ENCODE measurements at regions not wholly inside any gene's neighbourhood (a gene's known extent, or its start where the extent isn't known, plus 50 kb on each side); places are given as distances from the start of the nearest gene placed in this dataset.

DNA sequence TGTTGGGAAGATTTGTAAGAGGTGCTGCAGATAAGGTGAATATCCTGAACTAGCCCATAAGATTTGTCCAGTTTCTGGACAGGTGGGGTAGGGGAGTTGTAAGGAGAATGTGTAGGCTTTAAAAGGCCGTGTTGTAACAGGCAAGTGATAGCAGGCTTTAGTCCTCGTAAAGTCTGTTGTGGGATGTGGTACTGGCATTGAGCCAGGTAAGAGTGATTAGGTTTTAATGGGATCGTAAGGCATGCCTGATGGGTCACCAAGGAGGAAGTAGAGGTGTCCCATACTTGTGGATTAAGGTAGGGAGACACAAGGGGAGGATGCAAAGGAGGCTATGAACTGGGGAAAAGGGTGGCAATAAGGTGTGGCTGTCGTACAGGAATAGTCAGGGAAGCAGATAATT, 256.9 kb upstream of the DKK2 start:
- TF ChIP-seq, protein P1, sequence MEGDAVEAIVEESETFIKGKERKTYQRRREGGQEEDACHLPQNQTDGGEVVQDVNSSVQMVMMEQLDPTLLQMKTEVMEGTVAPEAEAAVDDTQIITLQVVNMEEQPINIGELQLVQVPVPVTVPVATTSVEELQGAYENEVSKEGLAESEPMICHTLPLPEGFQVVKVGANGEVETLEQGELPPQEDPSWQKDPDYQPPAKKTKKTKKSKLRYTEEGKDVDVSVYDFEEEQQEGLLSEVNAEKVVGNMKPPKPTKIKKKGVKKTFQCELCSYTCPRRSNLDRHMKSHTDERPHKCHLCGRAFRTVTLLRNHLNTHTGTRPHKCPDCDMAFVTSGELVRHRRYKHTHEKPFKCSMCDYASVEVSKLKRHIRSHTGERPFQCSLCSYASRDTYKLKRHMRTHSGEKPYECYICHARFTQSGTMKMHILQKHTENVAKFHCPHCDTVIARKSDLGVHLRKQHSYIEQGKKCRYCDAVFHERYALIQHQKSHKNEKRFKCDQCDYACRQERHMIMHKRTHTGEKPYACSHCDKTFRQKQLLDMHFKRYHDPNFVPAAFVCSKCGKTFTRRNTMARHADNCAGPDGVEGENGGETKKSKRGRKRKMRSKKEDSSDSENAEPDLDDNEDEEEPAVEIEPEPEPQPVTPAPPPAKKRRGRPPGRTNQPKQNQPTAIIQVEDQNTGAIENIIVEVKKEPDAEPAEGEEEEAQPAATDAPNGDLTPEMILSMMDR (conservative IDR thresholded peaks at IDR 0.05; ENCODE audit: low read length): no peak
- no peak for TF ChIP-seq EZH2phosphoT487 (IDR thresholded peaks at IDR 0.05; ENCODE audit: borderline replicate concordance)

All from Loucy (cell line).